NB4 (cell line): ENCODE measurements at regions not wholly inside any gene's neighbourhood (a gene's known extent, or its start where the extent isn't known, plus 50 kb on each side); places are given as distances from the start of the nearest gene placed in this dataset.

Experiments used
- MYC ChIP-seq: IDR thresholded peaks from 2 replicates; pipeline ENCODE4 v1.6.1; 2011; ENCODE audit warnings: low read depth, low read length
- POLR2A ChIP-seq: IDR thresholded peaks from 2 replicates; pipeline ENCODE4 v1.6.1; 2011; ENCODE audit warnings: mild to moderate bottlenecking; ENCODE audit not compliant: insufficient read length; ENCODE audit errors: extremely low read depth
- TF ChIP-seq, protein P1 (sequence below): IDR thresholded peaks from one replicate; pipeline ENCODE4 v1.5.1; 2012; ENCODE audit warnings: low read depth, low read length
- TF ChIP-seq, protein P2 (sequence below): IDR thresholded peaks from 2 replicates; pipeline ENCODE4 v1.6.1; 2011; ENCODE audit warnings: low read depth, low read length

DNA sequence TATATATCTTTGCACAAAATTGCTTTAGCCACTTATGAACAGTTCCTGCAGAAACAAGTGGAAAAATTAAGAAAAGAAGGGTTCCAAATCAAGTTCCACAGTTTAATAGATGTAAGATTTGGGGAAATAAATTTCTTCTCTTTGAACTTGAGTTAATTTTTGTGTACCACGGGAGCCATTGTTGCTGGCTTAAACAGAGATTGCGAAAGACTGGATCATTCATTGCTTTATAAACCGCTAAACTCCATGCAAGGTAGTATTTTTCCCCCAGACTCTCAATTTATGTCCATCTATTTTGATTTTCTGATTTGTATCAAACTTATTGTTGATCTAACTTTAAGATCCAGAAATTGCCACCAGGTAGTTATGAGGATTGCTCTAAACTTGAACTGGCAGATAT lies 246.1 kb upstream of the ADGRL4 start:
- TF ChIP-seq, protein P1, sequence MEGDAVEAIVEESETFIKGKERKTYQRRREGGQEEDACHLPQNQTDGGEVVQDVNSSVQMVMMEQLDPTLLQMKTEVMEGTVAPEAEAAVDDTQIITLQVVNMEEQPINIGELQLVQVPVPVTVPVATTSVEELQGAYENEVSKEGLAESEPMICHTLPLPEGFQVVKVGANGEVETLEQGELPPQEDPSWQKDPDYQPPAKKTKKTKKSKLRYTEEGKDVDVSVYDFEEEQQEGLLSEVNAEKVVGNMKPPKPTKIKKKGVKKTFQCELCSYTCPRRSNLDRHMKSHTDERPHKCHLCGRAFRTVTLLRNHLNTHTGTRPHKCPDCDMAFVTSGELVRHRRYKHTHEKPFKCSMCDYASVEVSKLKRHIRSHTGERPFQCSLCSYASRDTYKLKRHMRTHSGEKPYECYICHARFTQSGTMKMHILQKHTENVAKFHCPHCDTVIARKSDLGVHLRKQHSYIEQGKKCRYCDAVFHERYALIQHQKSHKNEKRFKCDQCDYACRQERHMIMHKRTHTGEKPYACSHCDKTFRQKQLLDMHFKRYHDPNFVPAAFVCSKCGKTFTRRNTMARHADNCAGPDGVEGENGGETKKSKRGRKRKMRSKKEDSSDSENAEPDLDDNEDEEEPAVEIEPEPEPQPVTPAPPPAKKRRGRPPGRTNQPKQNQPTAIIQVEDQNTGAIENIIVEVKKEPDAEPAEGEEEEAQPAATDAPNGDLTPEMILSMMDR, result no peak
- TF ChIP-seq POLR2A (no peak), MYC (no peak)
- TF ChIP-seq, protein P2, sequence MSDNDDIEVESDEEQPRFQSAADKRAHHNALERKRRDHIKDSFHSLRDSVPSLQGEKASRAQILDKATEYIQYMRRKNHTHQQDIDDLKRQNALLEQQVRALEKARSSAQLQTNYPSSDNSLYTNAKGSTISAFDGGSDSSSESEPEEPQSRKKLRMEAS, result no peak
